ENCODE measurements at regions not wholly inside any gene's neighbourhood (a gene's known extent, or its start where the extent isn't known, plus 50 kb on each side); places are given as distances from the start of the nearest gene placed in this dataset.

GRCh38 chr9:129469188-129469987 is 151.5 kb downstream of the C9orf50 start:
- no peak for DNase-seq

GRCh38 chr9:129467739-129468666 is 152.9 kb downstream of the C9orf50 start:
- no peak for DNase-seq

- DNase-seq = no peak
Measured at GRCh38 chr9:129467004-129467588, 153.8 kb downstream of the C9orf50 start.

- no peak for DNase-seq
Measured at GRCh38 chr9:129465834-129466535, 154.9 kb downstream of the C9orf50 start.

- DNase-seq = no peak
Measured at GRCh38 chr9:129464972-129465833, 155.7 kb downstream of the C9orf50 start.

GRCh38 chr9:129463994-129464393 is 156.9 kb downstream of the C9orf50 start:
- DNase-seq = no peak

- DNase-seq = no peak
Measured at GRCh38 chr9:129463477-129463876, 157.4 kb downstream of the C9orf50 start.

GRCh38 chr9:129462360-129462759 is 158.5 kb downstream of the C9orf50 start:
- no peak for DNase-seq

GRCh38 chr9:129460323-129461261 is 160.3 kb downstream of the C9orf50 start:
- no peak for DNase-seq

- no peak for DNase-seq
Measured at GRCh38 chr9:129459547-129460322, 161.2 kb downstream of the C9orf50 start.

- DNase-seq = no peak
Measured at GRCh38 chr9:129458663-129459546, 162.0 kb downstream of the C9orf50 start.

- DNase-seq = no peak
Measured at GRCh38 chr9:129458155-129458661, 162.7 kb downstream of the C9orf50 start.

- DNase-seq = no peak
Measured at GRCh38 chr9:129457325-129457779, 163.5 kb downstream of the C9orf50 start.

GRCh38 chr9:129456549-129457324 is 164.2 kb downstream of the C9orf50 start:
- DNase-seq = no peak

- DNase-seq = no peak
Measured at GRCh38 chr9:129455151-129455995, 165.5 kb downstream of the C9orf50 start.

- DNase-seq = no peak
Measured at GRCh38 chr9:129454467-129455067, 166.3 kb downstream of the C9orf50 start.
